ENCODE measurements at regions not wholly inside any gene's neighbourhood (a gene's known extent, or its start where the extent isn't known, plus 50 kb on each side); places are given as distances from the start of the nearest gene placed in this dataset.

DNA sequence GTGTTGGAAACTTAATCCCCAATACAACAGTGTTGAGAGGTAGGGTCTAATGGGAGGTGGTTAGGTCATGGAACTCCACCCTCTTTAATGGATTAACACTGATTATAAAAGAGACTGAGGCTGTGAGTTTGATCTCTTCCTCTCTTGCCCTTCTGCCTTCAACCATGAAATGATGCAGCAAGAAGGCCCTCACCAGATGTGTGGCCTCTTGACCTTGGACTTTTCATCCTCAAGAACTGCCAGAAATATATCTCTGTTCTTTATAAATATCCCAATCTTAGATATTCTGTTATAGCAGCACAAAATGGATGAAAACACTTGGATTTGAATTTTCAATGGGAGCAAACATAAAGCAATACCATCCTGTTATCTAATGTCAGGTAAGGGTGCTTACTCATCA, 67.6 kb downstream of the NMUR2 start:
- ChIA-PET POLR2A (no interaction called here), CTCF (no interaction called here)
- no peak for DNase-seq
- Histone ChIP-seq H3K27me3 (ENCODE audit: insufficient read depth, low read length, poor library complexity, severe bottlenecking) (no peaks in the 10 kb centered on the region), H3K4me3 (ENCODE audit: low read length) (no peak overlapping the region), H3K9me3 (ENCODE audit: low read length) (no peaks in the 10 kb centered on the region), H3K27ac (ENCODE audit: low read depth, low read length) (no peak overlapping the region), H3K4me1 (ENCODE audit: insufficient read depth, low read length) (no peaks in the 10 kb centered on the region), H3K36me3 (ENCODE audit: insufficient read depth, low read length) (no peaks in the 10 kb centered on the region)
- H3K4me1 Mint-ChIP-seq: no peaks in the 10 kb centered on the region
- H3K4me3 Mint-ChIP-seq: no peak overlapping the region
- H3K27ac Mint-ChIP-seq: no peak overlapping the region
- H3K36me3 Mint-ChIP-seq: no peaks in the 10 kb centered on the region
- H3K9me3 Mint-ChIP-seq: peaks cover 0 to 2% (median 0%) of the 10 kb centered on the region in 5 donors
- H3K27me3 Mint-ChIP-seq: peaks cover 0 to 1% of the 10 kb centered on the region in 2 donors

DNA sequence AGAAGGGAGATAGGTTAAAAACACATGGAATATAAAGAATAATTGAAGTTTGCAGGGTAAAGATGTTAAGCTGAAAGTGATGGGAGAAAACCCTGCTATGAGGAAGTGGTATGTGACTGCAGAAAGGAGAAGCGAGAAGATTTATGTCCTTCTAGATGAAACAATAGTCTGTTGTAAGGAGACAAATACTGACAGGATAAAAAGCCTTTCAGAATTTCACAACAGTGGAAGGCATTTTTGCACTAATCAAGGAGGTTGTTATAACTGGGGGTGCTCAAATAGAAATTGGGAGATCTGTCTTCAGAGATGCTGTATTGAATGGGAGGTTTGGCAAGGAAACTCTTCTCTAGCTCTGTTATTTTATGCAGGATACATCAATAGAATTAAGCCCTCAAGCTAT, 69.6 kb downstream of the NMUR2 start:
- no peaks in the 10 kb centered on the region for H3K9me3 ChIP-seq (ENCODE audit: low read length)
- H3K27ac ChIP-seq (ENCODE audit: low read depth, low read length): no peak overlapping the region
- no peaks in the 10 kb centered on the region for H3K4me1 Mint-ChIP-seq
- no peak for DNase-seq
- peaks cover 0 to 2% (median 0%) of the 10 kb centered on the region in 5 donors for H3K9me3 Mint-ChIP-seq
- H3K4me3 ChIP-seq (ENCODE audit: low read length): no peak overlapping the region
- no peak overlapping the region for H3K27ac Mint-ChIP-seq
- POLR2A ChIA-PET: no interaction called here
- peaks cover 0 to 1% of the 10 kb centered on the region in 2 donors for H3K27me3 Mint-ChIP-seq
- no peaks in the 10 kb centered on the region for H3K36me3 Mint-ChIP-seq
- H3K27me3 ChIP-seq (ENCODE audit: insufficient read depth, low read length, poor library complexity, severe bottlenecking): no peaks in the 10 kb centered on the region
- CTCF ChIA-PET: interaction anchor here (1.4 kb wide), 1 partner anchor 8 kb away, joined by 3 read pairs; no protein-coding TSS in a partner anchor
- H3K4me1 ChIP-seq (ENCODE audit: insufficient read depth, low read length): no peaks in the 10 kb centered on the region
- H3K4me3 Mint-ChIP-seq: no peak overlapping the region
- no peaks in the 10 kb centered on the region for H3K36me3 ChIP-seq (ENCODE audit: insufficient read depth, low read length)

DNA sequence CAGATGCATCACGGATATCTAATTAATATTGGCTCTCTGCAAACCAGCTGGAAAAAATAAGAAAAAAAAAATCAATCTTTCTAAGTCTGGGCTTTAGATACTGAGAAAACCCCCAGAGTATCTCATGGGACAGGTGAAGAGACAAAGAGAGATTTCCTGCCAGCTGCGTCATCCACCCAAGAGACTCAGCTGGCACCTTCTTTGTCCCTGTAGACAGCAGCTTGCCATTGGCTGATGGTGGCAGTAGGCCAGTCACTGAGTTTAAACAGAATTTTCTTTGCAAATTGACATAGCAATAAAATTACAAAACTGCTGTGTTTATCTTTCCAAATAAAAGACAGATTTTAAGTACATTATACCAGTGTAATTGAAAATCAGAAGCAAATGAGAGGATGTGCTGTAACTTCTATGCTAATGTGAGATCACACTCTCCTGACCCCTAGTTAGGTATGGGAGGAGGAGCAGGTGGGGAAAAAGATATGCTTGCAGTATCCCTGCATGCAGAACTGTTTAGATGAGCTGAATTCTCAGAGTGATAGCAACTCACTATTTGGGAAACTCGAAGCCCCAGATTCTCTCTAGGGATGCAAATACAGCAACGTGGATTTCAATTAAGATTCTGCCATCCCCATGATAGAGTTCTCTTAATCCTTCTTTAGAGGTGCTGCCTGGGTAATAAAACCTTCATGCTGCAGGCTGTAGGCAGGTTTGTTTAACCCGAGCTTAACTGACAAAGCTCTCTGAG, 72.2 kb downstream of the NMUR2 start:
- no peaks in the 10 kb centered on the region for H3K4me1 ChIP-seq (ENCODE audit: insufficient read depth, low read length)
- no peak overlapping the region for H3K27ac Mint-ChIP-seq
- H3K4me3 ChIP-seq (ENCODE audit: low read length): no peak overlapping the region
- CTCF ChIA-PET: no interaction called here
- H3K27ac ChIP-seq (ENCODE audit: low read depth, low read length): no peak overlapping the region
- H3K4me3 Mint-ChIP-seq: no peak overlapping the region
- peaks cover 0 to 1% of the 10 kb centered on the region in 2 donors for H3K27me3 Mint-ChIP-seq
- no peaks in the 10 kb centered on the region for H3K9me3 ChIP-seq (ENCODE audit: low read length)
- no peaks in the 10 kb centered on the region for H3K27me3 ChIP-seq (ENCODE audit: insufficient read depth, low read length, poor library complexity, severe bottlenecking)
- POLR2A ChIA-PET: no interaction called here
- DNase-seq: no peak
- no peaks in the 10 kb centered on the region for H3K9me3 Mint-ChIP-seq
- no peaks in the 10 kb centered on the region for H3K36me3 ChIP-seq (ENCODE audit: insufficient read depth, low read length)
- H3K4me1 Mint-ChIP-seq: no peaks in the 10 kb centered on the region
- H3K36me3 Mint-ChIP-seq: no peaks in the 10 kb centered on the region

DNA sequence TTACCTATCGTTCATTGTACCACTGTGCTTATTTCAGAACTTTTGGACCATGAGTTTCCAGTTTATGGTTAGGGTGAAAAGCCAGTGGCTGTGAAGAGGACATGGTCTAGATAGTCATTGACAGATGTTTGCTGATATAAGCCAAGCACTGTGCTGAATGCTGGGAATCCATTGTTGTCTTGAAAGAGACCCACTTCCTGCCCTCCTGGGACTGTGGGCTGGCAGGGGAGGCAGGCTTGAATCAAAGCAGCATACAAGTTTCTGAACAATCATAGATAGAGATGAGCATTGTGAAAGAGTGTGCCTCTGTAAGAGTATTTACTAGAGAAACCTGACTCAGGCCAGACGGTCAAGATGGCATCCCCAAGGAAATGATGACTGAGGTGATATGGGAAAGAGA, 73.4 kb downstream of the NMUR2 start:
- Mint-ChIP-seq H3K9me3 (peaks cover 0 to 3% (median 0%) of the 10 kb centered on the region in 5 donors), H3K4me1 (no peaks in the 10 kb centered on the region), H3K27ac (no peak overlapping the region), H3K36me3 (no peaks in the 10 kb centered on the region), H3K4me3 (no peak overlapping the region), H3K27me3 (peaks cover 0 to 1% of the 10 kb centered on the region in 2 donors)
- Histone ChIP-seq H3K27me3 (ENCODE audit: insufficient read depth, low read length, poor library complexity, severe bottlenecking) (no peaks in the 10 kb centered on the region), H3K4me3 (ENCODE audit: low read length) (no peak overlapping the region), H3K27ac (ENCODE audit: low read depth, low read length) (no peak overlapping the region), H3K9me3 (ENCODE audit: low read length) (no peaks in the 10 kb centered on the region), H3K4me1 (ENCODE audit: insufficient read depth, low read length) (no peaks in the 10 kb centered on the region), H3K36me3 (ENCODE audit: insufficient read depth, low read length) (no peaks in the 10 kb centered on the region)
- DNase-seq: no peak
- ChIA-PET CTCF (no interaction called here), POLR2A (no interaction called here)

DNA sequence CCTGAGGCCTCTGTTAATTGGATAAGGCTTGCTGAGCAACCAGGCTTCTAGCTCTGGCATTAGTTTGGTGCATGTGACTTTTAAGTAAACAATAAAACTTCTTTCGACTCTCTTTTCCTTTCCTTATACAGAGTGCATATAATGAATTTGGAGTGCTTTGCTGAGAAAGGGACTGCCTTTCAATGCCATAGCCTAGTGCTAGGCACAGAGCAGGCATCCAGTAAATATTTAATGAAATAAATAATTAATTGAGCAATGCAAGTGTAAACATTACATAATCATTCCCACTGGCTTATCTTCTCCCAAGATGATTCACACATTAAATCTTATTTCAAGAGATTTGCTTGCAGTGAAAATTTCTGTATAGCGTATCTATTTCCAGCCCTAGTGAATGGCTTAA, 74.1 kb downstream of the NMUR2 start:
- no peak for DNase-seq
- Mint-ChIP-seq H3K9me3 (peaks cover 0 to 6% (median 0%) of the 10 kb centered on the region in 5 donors), H3K4me1 (no peaks in the 10 kb centered on the region), H3K27me3 (peaks cover 0 to 1% of the 10 kb centered on the region in 2 donors), H3K27ac (no peak overlapping the region), H3K4me3 (no peak overlapping the region), H3K36me3 (no peaks in the 10 kb centered on the region)
- Histone ChIP-seq H3K4me3 (ENCODE audit: low read length) (no peak overlapping the region), H3K4me1 (ENCODE audit: insufficient read depth, low read length) (no peaks in the 10 kb centered on the region), H3K27ac (ENCODE audit: low read depth, low read length) (no peak overlapping the region), H3K36me3 (ENCODE audit: insufficient read depth, low read length) (no peaks in the 10 kb centered on the region), H3K27me3 (ENCODE audit: insufficient read depth, low read length, poor library complexity, severe bottlenecking) (no peaks in the 10 kb centered on the region), H3K9me3 (ENCODE audit: low read length) (no peaks in the 10 kb centered on the region)
- CTCF ChIA-PET: no interaction called here
- POLR2A ChIA-PET: no interaction called here

DNA sequence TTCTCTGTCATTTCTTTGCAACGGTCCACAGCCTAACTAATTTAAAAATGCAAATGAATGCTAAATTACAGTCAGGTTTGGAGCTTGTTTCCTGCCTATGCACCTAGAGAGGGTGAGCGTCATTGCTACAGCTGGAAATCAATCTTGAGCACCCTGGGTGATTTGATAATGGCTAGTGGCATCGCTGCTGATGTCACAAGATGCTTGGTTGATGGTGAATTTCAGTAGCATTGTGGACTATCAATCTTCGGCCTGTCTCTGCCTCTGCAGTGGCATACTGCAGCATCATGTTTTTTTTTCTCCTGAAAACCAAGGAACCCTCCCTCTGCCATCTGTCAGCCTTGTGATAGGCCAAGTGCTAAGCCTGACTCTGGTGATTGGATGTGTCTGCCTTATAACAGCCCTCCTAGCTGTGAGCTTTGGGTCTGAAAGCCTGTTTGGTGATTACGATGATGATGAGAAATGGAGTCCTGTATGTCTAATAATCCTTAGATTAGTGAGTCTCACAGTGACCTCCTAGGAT, 75.3 kb downstream of the NMUR2 start:
- Histone ChIP-seq H3K27ac (ENCODE audit: low read depth, low read length) (no peak overlapping the region), H3K27me3 (ENCODE audit: insufficient read depth, low read length, poor library complexity, severe bottlenecking) (no peaks in the 10 kb centered on the region), H3K4me3 (ENCODE audit: low read length) (no peak overlapping the region), H3K9me3 (ENCODE audit: low read length) (no peaks in the 10 kb centered on the region), H3K4me1 (ENCODE audit: insufficient read depth, low read length) (no peaks in the 10 kb centered on the region), H3K36me3 (ENCODE audit: insufficient read depth, low read length) (no peaks in the 10 kb centered on the region)
- ChIA-PET POLR2A (no interaction called here), CTCF (no interaction called here)
- no peak overlapping the region for H3K4me3 Mint-ChIP-seq
- H3K27ac Mint-ChIP-seq: no peak overlapping the region
- H3K4me1 Mint-ChIP-seq: no peaks in the 10 kb centered on the region
- H3K27me3 Mint-ChIP-seq: peaks cover 0 to 1% of the 10 kb centered on the region in 2 donors
- no peaks in the 10 kb centered on the region for H3K36me3 Mint-ChIP-seq
- no peak for DNase-seq
- peaks cover 0 to 6% (median 2%) of the 10 kb centered on the region in 5 donors for H3K9me3 Mint-ChIP-seq

DNA sequence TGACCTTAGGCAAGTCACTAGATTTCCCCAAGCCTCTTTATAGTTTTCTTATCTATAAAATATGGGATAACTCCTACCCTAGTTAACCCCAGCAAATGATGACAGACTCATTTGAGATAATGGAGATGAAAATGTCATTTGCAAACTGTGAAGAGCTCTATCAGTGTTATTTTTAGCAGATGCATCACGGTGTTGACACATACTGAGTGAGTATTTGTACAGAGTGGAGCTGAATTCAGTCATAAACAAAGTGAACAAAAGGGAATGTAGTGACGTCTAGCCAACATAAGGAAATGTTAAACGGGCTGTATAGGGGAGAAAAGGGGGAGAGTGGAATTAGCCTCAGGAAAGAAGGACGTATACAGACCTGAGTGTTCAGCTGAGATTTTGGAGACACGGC, 75.9 kb downstream of the NMUR2 start:
- no peak for DNase-seq
- H3K4me1 Mint-ChIP-seq: no peaks in the 10 kb centered on the region
- peaks cover 0 to 6% (median 2%) of the 10 kb centered on the region in 5 donors for H3K9me3 Mint-ChIP-seq
- H3K4me3 Mint-ChIP-seq: no peak overlapping the region
- ChIA-PET POLR2A (no interaction called here), CTCF (no interaction called here)
- Histone ChIP-seq H3K4me1 (ENCODE audit: insufficient read depth, low read length) (no peaks in the 10 kb centered on the region), H3K36me3 (ENCODE audit: insufficient read depth, low read length) (no peaks in the 10 kb centered on the region), H3K27me3 (ENCODE audit: insufficient read depth, low read length, poor library complexity, severe bottlenecking) (no peaks in the 10 kb centered on the region), H3K27ac (ENCODE audit: low read depth, low read length) (no peak overlapping the region), H3K4me3 (ENCODE audit: low read length) (no peak overlapping the region), H3K9me3 (ENCODE audit: low read length) (no peaks in the 10 kb centered on the region)
- H3K27ac Mint-ChIP-seq: no peak overlapping the region
- H3K27me3 Mint-ChIP-seq: peaks cover 0 to 1% of the 10 kb centered on the region in 2 donors
- H3K36me3 Mint-ChIP-seq: no peaks in the 10 kb centered on the region

DNA sequence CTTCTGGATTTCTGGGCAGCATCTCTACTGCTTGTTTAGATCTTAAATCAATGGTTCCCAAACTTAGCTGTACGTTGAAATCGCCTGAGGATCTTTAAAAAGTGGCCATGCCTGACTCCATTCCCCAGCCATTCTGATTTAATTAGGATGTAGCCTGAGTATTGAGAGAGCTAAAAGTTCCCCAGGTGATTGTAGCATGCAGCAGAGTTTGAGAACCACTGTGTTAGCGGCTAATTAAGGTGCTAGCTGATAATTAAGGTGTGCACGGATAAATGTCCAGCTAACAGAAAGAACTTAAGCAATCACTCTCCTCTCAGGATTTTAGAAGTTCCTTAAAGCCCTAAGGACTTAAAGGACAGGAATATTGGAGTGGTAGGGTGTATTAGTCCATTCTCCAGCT, 89.1 kb downstream of the NMUR2 start:
- Mint-ChIP-seq H3K27me3 (peaks cover 0 to 6% of the 10 kb centered on the region in 2 donors), H3K4me1 (no peaks in the 10 kb centered on the region), H3K4me3 (no peak overlapping the region), H3K27ac (no peak overlapping the region), H3K36me3 (no peaks in the 10 kb centered on the region), H3K9me3 (no peaks in the 10 kb centered on the region)
- Histone ChIP-seq H3K4me1 (ENCODE audit: insufficient read depth, low read length) (no peaks in the 10 kb centered on the region), H3K36me3 (ENCODE audit: insufficient read depth, low read length) (no peaks in the 10 kb centered on the region), H3K9me3 (ENCODE audit: low read length) (no peaks in the 10 kb centered on the region), H3K4me3 (ENCODE audit: low read length) (no peak overlapping the region), H3K27me3 (ENCODE audit: insufficient read depth, low read length, poor library complexity, severe bottlenecking) (no peaks in the 10 kb centered on the region), H3K27ac (ENCODE audit: low read depth, low read length) (no peak overlapping the region)
- ChIA-PET CTCF (no interaction called here), POLR2A (no interaction called here)
- DNase-seq: no peak
